Mesothelial cell of epicardium (in vitro differentiated cells): ENCODE measurements at regions not wholly inside any gene's neighbourhood (a gene's known extent, or its start where the extent isn't known, plus 50 kb on each side); places are given as distances from the start of the nearest gene placed in this dataset.

Source experiments
- DNase-seq, 2 experiments: peaks; one replicate each; pipeline ENCODE4 v3.0.0; 2021; ENCODE audit warnings: low spot score in 2 of 2; ENCODE audit not compliant: unreplicated experiment in 2 of 2
- H3K27ac Mint-ChIP-seq: 2 replicates; pipeline ENCODE4 v1.8.0; 2021; ENCODE audit warnings: mixed read lengths
- H3K27me3 Mint-ChIP-seq: 2 replicates; pipeline ENCODE4 v1.8.0; 2021; ENCODE audit warnings: low read depth, mixed read lengths
- H3K36me3 Mint-ChIP-seq: 2 replicates; pipeline ENCODE4 v1.8.0; 2021; ENCODE audit warnings: mixed read lengths
- H3K4me1 Mint-ChIP-seq: 2 replicates; pipeline ENCODE4 v1.8.0; 2021; ENCODE audit warnings: mixed read lengths
- H3K4me3 Mint-ChIP-seq: 2 replicates; pipeline ENCODE4 v1.8.0; 2021; ENCODE audit warnings: mild to moderate bottlenecking, moderate library complexity, mixed read lengths
- H3K9me3 Mint-ChIP-seq: 2 replicates; pipeline ENCODE4 v1.8.0; 2021; ENCODE audit warnings: mixed read lengths
- CTCF ChIP-seq: fragments of 200-600 bp; sonication (generic); IDR thresholded peaks from one replicate; pipeline ENCODE4 v1.5.0; 2021; ENCODE audit warnings: antibody characterized with exemption; ENCODE audit not compliant: unreplicated experiment

GRCh38 chr18:30106356-30106755 lies 936.2 kb downstream of the DSC3 start:
- no peaks in the 10 kb centered on the region for H3K36me3 Mint-ChIP-seq
- TF ChIP-seq CTCF, result no peak
- no peak for DNase-seq

GRCh38 chr18:30103881-30104280 lies 938.7 kb downstream of the DSC3 start:
- no peak for DNase-seq
- no peak for TF ChIP-seq CTCF
- H3K27ac Mint-ChIP-seq, result no peak overlapping the region
- no peak overlapping the region for H3K4me3 Mint-ChIP-seq
- H3K27me3 Mint-ChIP-seq, result no peaks in the 10 kb centered on the region
- no peaks in the 10 kb centered on the region for H3K36me3 Mint-ChIP-seq
- no peaks in the 10 kb centered on the region for H3K9me3 Mint-ChIP-seq
- peaks cover 6% of the 10 kb centered on the region for H3K4me1 Mint-ChIP-seq

More at GRCh38 chr18:30106356-30106755, 936.2 kb downstream of the DSC3 start:
- Mint-ChIP-seq H3K27ac (no peak overlapping the region), H3K27me3 (no peaks in the 10 kb centered on the region), H3K9me3 (no peaks in the 10 kb centered on the region), H3K4me1 (peaks cover 6% of the 10 kb centered on the region), H3K4me3 (no peak overlapping the region)

- H3K36me3 Mint-ChIP-seq, result no peaks in the 10 kb centered on the region
- no peak for TF ChIP-seq CTCF
- H3K9me3 Mint-ChIP-seq, result no peaks in the 10 kb centered on the region
- DNase-seq, result no peak
- peaks cover 2% of the 10 kb centered on the region for H3K4me1 Mint-ChIP-seq
- H3K27ac Mint-ChIP-seq, result no peak overlapping the region
- H3K4me3 Mint-ChIP-seq, result no peak overlapping the region
- no peaks in the 10 kb centered on the region for H3K27me3 Mint-ChIP-seq
Measured at GRCh38 chr18:30096796-30097195, 945.7 kb downstream of the DSC3 start.

GRCh38 chr18:30094556-30094955 lies 948.0 kb downstream of the DSC3 start:
- Mint-ChIP-seq H3K36me3 (no peaks in the 10 kb centered on the region), H3K27ac (peak overlapping the region; percentile 76)
- TF ChIP-seq CTCF, result no peak

GRCh38 chr18:30093376-30093775 lies 949.2 kb downstream of the DSC3 start:
- no peak for DNase-seq
- no peaks in the 10 kb centered on the region for H3K9me3 Mint-ChIP-seq
- TF ChIP-seq CTCF, result no peak
- no peak overlapping the region for H3K27ac Mint-ChIP-seq
- no peak overlapping the region for H3K4me3 Mint-ChIP-seq
- no peaks in the 10 kb centered on the region for H3K36me3 Mint-ChIP-seq
- peaks cover 2% of the 10 kb centered on the region for H3K4me1 Mint-ChIP-seq
- H3K27me3 Mint-ChIP-seq, result no peaks in the 10 kb centered on the region

More at GRCh38 chr18:30094556-30094955, 948.0 kb downstream of the DSC3 start:
- no peaks in the 10 kb centered on the region for H3K9me3 Mint-ChIP-seq
- DNase-seq, result no peak
- peaks cover 2% of the 10 kb centered on the region for H3K4me1 Mint-ChIP-seq
- no peaks in the 10 kb centered on the region for H3K27me3 Mint-ChIP-seq
- no peak overlapping the region for H3K4me3 Mint-ChIP-seq
